ENCODE measurements at regions not wholly inside any gene's neighbourhood (a gene's known extent, or its start where the extent isn't known, plus 50 kb on each side); places are given as distances from the start of the nearest gene placed in this dataset.

- DNase-seq (ENCODE audit: extremely low read depth in 1 of 11, low read depth in 9 of 11, low spot score in 4 of 11): no peak
These were observed 56.8 kb upstream of the CSF3R start for GRCh38 chr1:36539526-36539925.

GRCh38 chr1:36537991-36538390, 55.3 kb upstream of the CSF3R start:
- no peak for DNase-seq (ENCODE audit: extremely low read depth in 1 of 11, low read depth in 9 of 11, low spot score in 4 of 11)

GRCh38 chr1:36537190-36537768, 54.6 kb upstream of the CSF3R start:
- no peak for DNase-seq (ENCODE audit: extremely low read depth in 1 of 11, low read depth in 9 of 11, low spot score in 4 of 11)

GRCh38 chr1:36536727-36537126, 54.0 kb upstream of the CSF3R start:
- DNase-seq (ENCODE audit: extremely low read depth in 1 of 11, low read depth in 9 of 11, low spot score in 4 of 11): no peak

GRCh38 chr1:36534711-36535412, 52.1 kb upstream of the CSF3R start:
- no peak for DNase-seq (ENCODE audit: extremely low read depth in 1 of 11, low read depth in 9 of 11, low spot score in 4 of 11)

GRCh38 chr1:36533897-36534296, 51.2 kb upstream of the CSF3R start:
- no peak for DNase-seq (ENCODE audit: extremely low read depth in 1 of 11, low read depth in 9 of 11, low spot score in 4 of 11)

GRCh38 chr1:36532810-36533401, 50.2 kb upstream of the CSF3R start:
- DNase-seq (ENCODE audit: extremely low read depth in 1 of 11, low read depth in 9 of 11, low spot score in 4 of 11): no peak

All from renal cortex interstitium (tissue), 11 donors.